ENCODE measurements at regions not wholly inside any gene's neighbourhood (a gene's known extent, or its start where the extent isn't known, plus 50 kb on each side); places are given as distances from the start of the nearest gene placed in this dataset.
"Not testable (repeated sequence)": the region's sequence is repeated elsewhere in the genome, so short reads cannot be mapped to it uniquely, and the experiment has no call there.

DNA sequence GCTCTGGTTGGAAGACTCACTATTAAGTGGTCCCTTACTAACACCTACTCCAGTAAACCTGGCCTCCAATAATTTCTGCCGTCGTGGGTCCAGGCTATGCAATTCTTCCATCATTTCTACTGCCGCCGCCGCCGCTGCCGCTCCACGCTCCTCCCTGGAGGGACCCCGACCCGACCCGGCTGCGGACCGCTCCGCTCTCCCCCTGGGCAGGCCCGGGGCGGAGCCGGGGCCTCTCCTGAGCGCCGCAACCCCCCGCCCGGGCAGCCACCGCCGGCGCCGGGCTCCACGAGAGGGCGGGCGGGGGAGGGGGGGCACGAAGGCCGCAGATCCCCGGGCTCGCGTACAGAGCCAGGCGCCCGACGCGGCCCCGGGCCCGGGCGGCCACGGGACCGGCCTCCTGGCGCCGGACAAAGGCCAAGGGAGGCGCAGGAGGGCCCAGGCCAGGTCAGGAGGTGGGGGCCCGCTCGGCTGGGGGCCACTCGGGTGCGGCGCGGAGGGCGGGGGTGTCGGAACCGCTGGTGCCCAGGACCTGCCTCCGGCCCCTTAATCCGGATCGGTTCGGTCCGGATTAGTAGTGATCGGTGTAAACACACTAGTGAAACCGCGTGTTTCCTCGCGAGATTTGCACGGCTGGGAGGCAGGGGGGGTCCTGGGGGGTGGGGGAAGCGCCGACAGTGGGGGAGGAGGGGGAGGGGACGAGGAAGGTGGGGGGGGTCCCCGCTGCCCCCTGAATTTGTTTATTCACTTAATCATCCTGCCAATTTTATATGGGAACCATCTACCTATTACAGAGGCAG is 215.1 kb upstream of the CCL2 start:
- DNase-seq; H3K9me3 Mint-ChIP-seq; H3K4me1 Mint-ChIP-seq; H3K36me3 Mint-ChIP-seq (ENCODE audit: low read depth); H3K27me3 Mint-ChIP-seq; POLR2A ChIA-PET; CTCF ChIA-PET; H3K4me3 Mint-ChIP-seq; H3K27ac Mint-ChIP-seq; intact Hi-C loops (cut with micrococcal nuclease): not testable (repeated sequence)
- peak; percentile 99 for ATAC-seq (ENCODE audit: low read depth)

DNA sequence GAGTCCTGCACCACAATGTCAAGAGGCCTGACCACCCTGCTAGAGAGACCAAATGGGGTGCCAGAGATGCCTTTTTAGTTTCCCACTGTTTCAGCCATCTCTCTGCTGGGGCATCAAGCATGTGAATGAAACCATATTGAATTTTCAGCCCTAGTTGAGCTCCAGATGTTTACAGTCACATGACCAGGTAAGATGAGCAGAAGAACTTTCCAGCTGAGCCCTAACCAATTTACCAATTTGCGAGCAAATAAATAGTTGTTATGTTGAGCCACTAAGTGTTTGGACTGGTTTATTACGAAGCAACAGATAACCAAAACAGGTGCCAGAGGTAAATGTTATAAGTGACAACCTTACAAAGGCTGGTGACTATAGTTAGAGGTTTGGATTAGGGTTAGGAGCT is 209.1 kb upstream of the CCL2 start:
- ChIA-PET CTCF (no interaction called here), POLR2A (no interaction called here)
- TF ChIP-seq, protein P1, sequence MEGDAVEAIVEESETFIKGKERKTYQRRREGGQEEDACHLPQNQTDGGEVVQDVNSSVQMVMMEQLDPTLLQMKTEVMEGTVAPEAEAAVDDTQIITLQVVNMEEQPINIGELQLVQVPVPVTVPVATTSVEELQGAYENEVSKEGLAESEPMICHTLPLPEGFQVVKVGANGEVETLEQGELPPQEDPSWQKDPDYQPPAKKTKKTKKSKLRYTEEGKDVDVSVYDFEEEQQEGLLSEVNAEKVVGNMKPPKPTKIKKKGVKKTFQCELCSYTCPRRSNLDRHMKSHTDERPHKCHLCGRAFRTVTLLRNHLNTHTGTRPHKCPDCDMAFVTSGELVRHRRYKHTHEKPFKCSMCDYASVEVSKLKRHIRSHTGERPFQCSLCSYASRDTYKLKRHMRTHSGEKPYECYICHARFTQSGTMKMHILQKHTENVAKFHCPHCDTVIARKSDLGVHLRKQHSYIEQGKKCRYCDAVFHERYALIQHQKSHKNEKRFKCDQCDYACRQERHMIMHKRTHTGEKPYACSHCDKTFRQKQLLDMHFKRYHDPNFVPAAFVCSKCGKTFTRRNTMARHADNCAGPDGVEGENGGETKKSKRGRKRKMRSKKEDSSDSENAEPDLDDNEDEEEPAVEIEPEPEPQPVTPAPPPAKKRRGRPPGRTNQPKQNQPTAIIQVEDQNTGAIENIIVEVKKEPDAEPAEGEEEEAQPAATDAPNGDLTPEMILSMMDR (IDR thresholded peaks at IDR 0.05) = no peak
- DNase-seq (no peak), ATAC-seq (ENCODE audit: low read depth) (no peak)
- intact Hi-C loops (cut with micrococcal nuclease) = no loop called here
- Mint-ChIP-seq H3K36me3 (ENCODE audit: low read depth) (no peaks in the 10 kb centered on the region), H3K4me3 (no peak overlapping the region), H3K9me3 (peaks cover 4% of the 10 kb centered on the region), H3K27me3 (peaks cover 6% of the 10 kb centered on the region), H3K4me1 (no peaks in the 10 kb centered on the region), H3K27ac (no peak overlapping the region)

DNA sequence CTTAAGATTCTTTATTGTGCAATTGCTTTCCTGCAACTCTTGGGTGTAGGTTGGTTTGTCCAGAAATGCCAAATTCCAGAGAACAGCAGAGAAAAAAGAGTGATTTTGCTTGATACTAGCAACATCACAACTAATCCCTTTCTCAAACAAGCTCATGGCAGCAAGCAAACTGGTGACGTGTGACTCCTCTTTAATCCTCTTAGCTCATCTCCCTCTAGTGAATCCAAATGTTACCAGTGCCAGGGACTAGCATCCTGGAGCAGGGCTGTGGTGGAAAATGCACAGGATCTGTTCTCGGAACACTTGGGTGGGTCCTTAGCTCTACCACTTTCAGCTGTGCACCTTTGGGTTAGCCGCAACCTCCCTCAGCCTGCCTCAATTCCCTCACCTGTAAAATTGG is 204.0 kb upstream of the CCL2 start:
- peaks cover 13% of the 10 kb centered on the region for H3K27me3 Mint-ChIP-seq
- H3K4me3 Mint-ChIP-seq = no peak overlapping the region
- intact Hi-C loops (cut with micrococcal nuclease) = no loop called here
- no peak for ATAC-seq (ENCODE audit: low read depth)
- no peak for DNase-seq
- H3K9me3 Mint-ChIP-seq = peaks cover 2% of the 10 kb centered on the region
- POLR2A ChIA-PET = no interaction called here
- TF ChIP-seq, protein P1 (IDR thresholded peaks at IDR 0.05) = no peak
- H3K4me1 Mint-ChIP-seq = no peaks in the 10 kb centered on the region
- CTCF ChIA-PET = no interaction called here
- H3K27ac Mint-ChIP-seq = no peak overlapping the region
- H3K36me3 Mint-ChIP-seq (ENCODE audit: low read depth) = no peaks in the 10 kb centered on the region

DNA sequence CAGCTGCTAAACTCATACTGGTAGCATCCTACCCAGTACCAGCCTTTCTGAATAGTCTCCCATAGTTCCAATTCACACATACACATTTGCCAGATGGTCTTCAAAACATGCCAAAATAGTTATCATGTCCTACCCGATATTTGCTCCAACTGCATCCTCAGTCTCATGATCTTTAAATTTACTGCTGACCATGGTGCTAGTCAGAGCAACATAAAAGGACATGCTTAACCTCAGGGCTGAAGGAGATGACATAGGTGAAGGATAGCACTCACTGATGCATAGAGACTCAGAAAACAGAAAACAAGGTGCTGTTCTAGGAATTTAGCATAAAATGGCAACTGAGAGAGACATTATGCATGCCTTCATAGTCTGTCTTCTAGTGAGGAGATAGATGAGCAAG is 200.6 kb upstream of the CCL2 start:
- no peaks in the 10 kb centered on the region for H3K4me1 Mint-ChIP-seq
- intact Hi-C loops (cut with micrococcal nuclease) = no loop called here
- TF ChIP-seq, protein P1 (IDR thresholded peaks at IDR 0.05) = no peak
- DNase-seq = no peak
- ChIA-PET CTCF (no interaction called here), POLR2A (no interaction called here)
- no peaks in the 10 kb centered on the region for H3K36me3 Mint-ChIP-seq (ENCODE audit: low read depth)
- no peak overlapping the region for H3K27ac Mint-ChIP-seq
- H3K9me3 Mint-ChIP-seq = no peaks in the 10 kb centered on the region
- no peak overlapping the region for H3K4me3 Mint-ChIP-seq
- H3K27me3 Mint-ChIP-seq = peaks cover 21% of the 10 kb centered on the region
- ATAC-seq (ENCODE audit: low read depth) = no peak

DNA sequence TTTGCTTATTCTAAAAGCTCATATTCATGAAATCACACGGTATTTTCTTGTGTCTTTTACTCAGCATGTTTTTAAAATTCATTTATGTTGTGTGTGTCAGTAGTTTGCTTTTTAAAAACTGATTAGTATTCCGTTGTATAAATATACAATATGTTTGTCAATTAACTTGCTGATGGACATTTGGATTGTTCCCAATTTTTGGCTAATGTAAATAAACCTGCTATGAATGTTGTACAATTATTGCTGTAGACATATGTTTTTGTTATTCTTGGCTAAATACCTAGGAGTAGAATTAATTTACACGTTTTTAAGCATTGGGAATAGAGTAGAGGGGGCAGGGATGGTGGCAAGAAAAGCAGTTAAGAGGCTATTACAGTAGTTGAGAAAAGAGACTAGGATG is 199.5 kb upstream of the CCL2 start:
- peaks cover 19% of the 10 kb centered on the region for H3K27me3 Mint-ChIP-seq
- TF ChIP-seq, protein P1 (IDR thresholded peaks at IDR 0.05) = no peak
- POLR2A ChIA-PET = no interaction called here
- H3K27ac Mint-ChIP-seq = no peak overlapping the region
- DNase-seq (no peak), ATAC-seq (ENCODE audit: low read depth) (no peak)
- H3K4me1 Mint-ChIP-seq = no peaks in the 10 kb centered on the region
- no peaks in the 10 kb centered on the region for H3K9me3 Mint-ChIP-seq
- no peak overlapping the region for H3K4me3 Mint-ChIP-seq
- no peaks in the 10 kb centered on the region for H3K36me3 Mint-ChIP-seq (ENCODE audit: low read depth)
- intact Hi-C loops (cut with micrococcal nuclease) = no loop called here
- CTCF ChIA-PET = no interaction called here

Measured in activated B cell treated with CpG ODN at 0.5 μM for 24 hours (primary cell).